MCF 10A (cell line): ENCODE measurements at regions not wholly inside any gene's neighbourhood (a gene's known extent, or its start where the extent isn't known, plus 50 kb on each side); places are given as distances from the start of the nearest gene placed in this dataset.
A peak's percentile ranks its signal among the peaks of the same experiment; 100 is the strongest.

Experiments
- BruUV-seq: library from RNA; stranded (reverse); fragments of 400-500 nt; replicated peaks from 2 replicates; lab custom pipeline; 2021; lab: Mats Ljungman, UMichigan
- CTCF ChIA-PET: fragments of 300-600 bp; sonication (Branson Sonifier 250); formaldehyde crosslinking; extraction: SDS; loops from one replicate; lab custom pipeline; 2021; ENCODE audit warnings: antibody characterized with exemption, inconsistent platforms; lab: Yijun Ruan, JAX
- POLR2A ChIA-PET: fragments of 300-600, 350-650 bp; sonication (Branson Sonifier 250); formaldehyde crosslinking; extraction: SDS; loops from one replicate; lab custom pipeline; 2020; ENCODE audit warnings: antibody characterized with exemption, inconsistent platforms; lab: Yijun Ruan, JAX
- DNase-seq: peaks from one replicate; pipeline ENCODE4 v3.0.0-alpha.2; 2018; ENCODE audit not compliant: unreplicated experiment
- H3K27ac Mint-ChIP-seq: one replicate; pipeline ENCODE4 v1.8.0; 2022; ENCODE audit warnings: mild to moderate bottlenecking, low read depth, mixed read lengths; ENCODE audit not compliant: unreplicated experiment
- H3K27me3 Mint-ChIP-seq: one replicate; pipeline ENCODE4 v1.8.0; 2022; ENCODE audit warnings: mixed read lengths; ENCODE audit not compliant: insufficient read depth, unreplicated experiment
- H3K36me3 Mint-ChIP-seq: one replicate; pipeline ENCODE4 v1.8.0; 2022; ENCODE audit warnings: mild to moderate bottlenecking, moderate library complexity, mixed read lengths; ENCODE audit not compliant: insufficient read depth, unreplicated experiment
- H3K4me1 Mint-ChIP-seq: one replicate; pipeline ENCODE4 v1.8.0; 2022; ENCODE audit warnings: mixed read lengths; ENCODE audit not compliant: insufficient read depth, unreplicated experiment
- H3K4me3 Mint-ChIP-seq: one replicate; pipeline ENCODE4 v1.8.0; 2022; ENCODE audit warnings: mild to moderate bottlenecking, moderate library complexity, mixed read lengths; ENCODE audit not compliant: unreplicated experiment
- H3K9me3 Mint-ChIP-seq: one replicate; pipeline ENCODE4 v1.8.0; 2022; ENCODE audit warnings: mixed read lengths; ENCODE audit not compliant: unreplicated experiment
- intact Hi-C: fragments of 100-400 bp; cut with micrococcal nuclease; formaldehyde crosslinking; loops from 2 replicates; pipeline ENCODE4 v1.14.1; 2022
- TF ChIP-seq, protein P1 (sequence below): fragments of 200-600 bp; IDR thresholded peaks from one replicate; pipeline ENCODE4 v1.8.0; 2022; ENCODE audit warnings: antibody characterized with exemption, mild to moderate bottlenecking; ENCODE audit not compliant: unreplicated experiment

DNA sequence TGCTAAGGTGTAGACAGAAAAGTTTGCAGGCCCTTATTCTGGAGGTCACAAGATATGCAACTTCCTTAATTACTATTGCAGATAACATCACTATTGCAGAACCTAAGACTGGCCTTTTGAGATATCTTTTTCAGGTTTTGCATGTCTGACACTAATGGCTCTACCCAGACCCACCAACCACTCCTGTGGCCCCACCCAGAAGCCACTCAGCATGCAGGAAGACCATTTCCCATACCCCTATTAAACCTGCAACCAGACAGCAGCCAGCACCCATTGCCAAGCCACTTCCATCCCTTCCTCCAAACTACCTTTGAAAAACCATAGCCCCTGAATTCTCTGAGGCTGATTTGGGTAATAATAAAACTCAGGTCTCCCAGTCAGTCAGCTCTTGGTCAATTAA, 297.6 kb downstream of the SLITRK6 start:
- TF ChIP-seq, protein P1, sequence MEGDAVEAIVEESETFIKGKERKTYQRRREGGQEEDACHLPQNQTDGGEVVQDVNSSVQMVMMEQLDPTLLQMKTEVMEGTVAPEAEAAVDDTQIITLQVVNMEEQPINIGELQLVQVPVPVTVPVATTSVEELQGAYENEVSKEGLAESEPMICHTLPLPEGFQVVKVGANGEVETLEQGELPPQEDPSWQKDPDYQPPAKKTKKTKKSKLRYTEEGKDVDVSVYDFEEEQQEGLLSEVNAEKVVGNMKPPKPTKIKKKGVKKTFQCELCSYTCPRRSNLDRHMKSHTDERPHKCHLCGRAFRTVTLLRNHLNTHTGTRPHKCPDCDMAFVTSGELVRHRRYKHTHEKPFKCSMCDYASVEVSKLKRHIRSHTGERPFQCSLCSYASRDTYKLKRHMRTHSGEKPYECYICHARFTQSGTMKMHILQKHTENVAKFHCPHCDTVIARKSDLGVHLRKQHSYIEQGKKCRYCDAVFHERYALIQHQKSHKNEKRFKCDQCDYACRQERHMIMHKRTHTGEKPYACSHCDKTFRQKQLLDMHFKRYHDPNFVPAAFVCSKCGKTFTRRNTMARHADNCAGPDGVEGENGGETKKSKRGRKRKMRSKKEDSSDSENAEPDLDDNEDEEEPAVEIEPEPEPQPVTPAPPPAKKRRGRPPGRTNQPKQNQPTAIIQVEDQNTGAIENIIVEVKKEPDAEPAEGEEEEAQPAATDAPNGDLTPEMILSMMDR, result no peak
- no peak overlapping the region for H3K4me3 Mint-ChIP-seq
- H3K27ac Mint-ChIP-seq, result no peak overlapping the region
- H3K4me1 Mint-ChIP-seq, result peaks cover 27% of the 10 kb centered on the region
- no peaks in the 10 kb centered on the region for H3K27me3 Mint-ChIP-seq
- H3K9me3 Mint-ChIP-seq, result no peaks in the 10 kb centered on the region
- ChIA-PET POLR2A (no interaction called here), CTCF (no interaction called here)
- intact Hi-C loops, result loop anchor here (10.0 kb wide), 1 partner anchor 293 kb away; the partner anchor contains the start of gene SLITRK6
- no TSS peak for BruUV-seq
- no peak for DNase-seq
- no peaks in the 10 kb centered on the region for H3K36me3 Mint-ChIP-seq

DNA sequence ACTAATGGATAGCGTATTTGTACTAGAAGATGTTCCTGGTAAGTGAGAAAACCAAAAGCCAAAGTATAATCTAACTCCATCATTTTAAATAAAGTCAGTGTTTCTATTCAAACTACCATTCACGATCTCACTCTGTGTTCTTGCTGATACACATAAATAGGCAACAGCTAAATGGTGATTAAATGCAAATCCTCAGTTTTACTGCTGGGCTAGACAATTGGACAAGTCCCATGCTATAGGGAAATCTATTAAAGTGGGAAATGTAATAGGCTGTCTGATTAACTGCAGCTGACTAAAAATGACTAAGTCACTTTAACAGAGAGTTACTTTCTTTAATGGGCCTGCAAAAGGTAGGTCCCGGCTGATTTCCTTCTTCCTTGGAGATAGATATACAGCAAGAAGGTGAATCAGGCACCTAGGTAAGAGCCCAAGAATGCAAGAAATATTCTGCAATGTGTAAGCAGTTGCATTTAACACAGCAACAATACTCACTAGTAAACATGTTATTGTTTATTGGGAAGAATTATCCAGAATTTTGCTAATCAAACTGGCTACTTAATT, 298.4 kb downstream of the SLITRK6 start:
- Mint-ChIP-seq H3K4me1 (peaks cover 27% of the 10 kb centered on the region), H3K9me3 (no peaks in the 10 kb centered on the region), H3K27me3 (no peaks in the 10 kb centered on the region), H3K27ac (no peak overlapping the region), H3K36me3 (no peaks in the 10 kb centered on the region), H3K4me3 (no peak overlapping the region)
- ChIA-PET POLR2A (no interaction called here), CTCF (no interaction called here)
- no TSS peak for BruUV-seq
- TF ChIP-seq, protein P1, result no peak
- DNase-seq, result no peak
- intact Hi-C loops, result loop anchor here (10.0 kb wide), 1 partner anchor 294 kb away; the partner anchor contains the start of gene SLITRK6

DNA sequence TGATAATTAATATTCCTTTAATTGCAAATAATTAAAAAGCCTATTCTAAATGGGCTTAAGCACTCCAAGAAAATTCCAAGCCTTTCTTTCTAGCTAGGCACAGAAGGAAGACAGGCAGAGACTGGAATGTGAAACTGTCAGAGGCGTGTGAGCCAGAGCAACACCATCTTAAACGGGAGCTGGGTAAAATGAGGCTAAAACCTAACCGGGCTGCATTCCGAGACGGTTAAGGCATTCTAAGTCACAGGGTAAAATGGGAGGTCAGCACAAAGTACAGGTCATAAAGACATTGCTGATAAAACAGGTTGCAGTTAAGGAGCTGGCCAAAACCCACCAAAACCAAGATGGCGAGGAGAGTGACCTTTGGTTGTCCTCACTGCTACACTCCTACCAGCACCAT, 300.4 kb downstream of the SLITRK6 start:
- CTCF ChIA-PET, result no interaction called here
- H3K9me3 Mint-ChIP-seq, result peaks cover 2% of the 10 kb centered on the region
- POLR2A ChIA-PET, result interaction anchor here (0.6 to 0.7 kb wide), 2 partner anchors 28 to 44 kb away, joined by 3 read pairs; no protein-coding TSS in a partner anchor
- no TSS peak for BruUV-seq
- no peak overlapping the region for H3K4me3 Mint-ChIP-seq
- H3K36me3 Mint-ChIP-seq, result no peaks in the 10 kb centered on the region
- no peak for DNase-seq
- peaks cover 24% of the 10 kb centered on the region for H3K4me1 Mint-ChIP-seq
- no peaks in the 10 kb centered on the region for H3K27me3 Mint-ChIP-seq
- H3K27ac Mint-ChIP-seq, result no peak overlapping the region
- intact Hi-C loops, result no loop called here
- TF ChIP-seq, protein P1, result no peak

DNA sequence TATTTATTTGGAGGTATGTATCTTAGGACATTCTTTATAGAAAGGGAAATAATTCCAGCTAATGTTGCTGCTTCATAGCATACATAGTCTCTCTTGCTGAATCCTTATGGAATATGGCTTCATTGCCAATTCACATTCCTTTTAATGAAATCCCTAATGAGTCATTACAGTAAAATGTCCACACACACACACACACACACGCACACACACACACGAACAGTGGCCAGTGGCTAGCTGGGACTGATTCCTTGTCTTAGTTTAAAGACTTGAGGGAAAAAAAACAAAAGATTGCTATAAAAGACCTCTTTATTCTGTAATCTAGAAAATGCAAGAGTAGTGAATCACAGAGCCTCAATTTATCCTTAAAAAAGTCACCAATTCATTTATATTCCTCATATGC, 301.6 kb downstream of the SLITRK6 start:
- H3K27ac Mint-ChIP-seq, result peak overlapping the region; percentile 46
- ChIA-PET CTCF (interaction anchor here (0.6 to 1.3 kb wide), 4 partner anchors 112 to 302 kb away, joined by 3 to 6 read pairs (median 4); partner anchors contain the start of gene SLITRK6), POLR2A (interaction anchor here (0.6 to 2.1 kb wide), 5 partner anchors 12 to 157 kb away, joined by 3 to 15 read pairs (median 3); no protein-coding TSS in a partner anchor)
- H3K36me3 Mint-ChIP-seq, result no peaks in the 10 kb centered on the region
- H3K27me3 Mint-ChIP-seq, result no peaks in the 10 kb centered on the region
- H3K9me3 Mint-ChIP-seq, result peaks cover 5% of the 10 kb centered on the region
- no TSS peak for BruUV-seq
- intact Hi-C loops, result no loop called here
- TF ChIP-seq, protein P1, result no peak
- DNase-seq, result peak; percentile 84
- H3K4me1 Mint-ChIP-seq, result peaks cover 16% of the 10 kb centered on the region
- no peak overlapping the region for H3K4me3 Mint-ChIP-seq
